ENCODE measurements at regions not wholly inside any gene's neighbourhood (a gene's known extent, or its start where the extent isn't known, plus 50 kb on each side); places are given as distances from the start of the nearest gene placed in this dataset.
A peak's percentile ranks its signal among the peaks of the same experiment; 100 is the strongest.

- Mint-ChIP-seq H3K36me3 (no peaks in the 10 kb centered on the region), H3K4me3 (no peak overlapping the region), H3K4me1 (peaks cover 17% of the 10 kb centered on the region), H3K27me3 (ENCODE audit: low read depth) (no peaks in the 10 kb centered on the region), H3K9me3 (no peaks in the 10 kb centered on the region), H3K27ac (no peak overlapping the region)
- ATAC-seq (peak; percentile 85), DNase-seq (ENCODE audit: low spot score) (peak; percentile 79)
- ChIA-PET POLR2A (no interaction called here), CTCF (interaction anchor here (1.1 to 1.7 kb wide), 5 partner anchors 9 to 162 kb away, joined by 3 to 7 read pairs (median 5); no protein-coding TSS in a partner anchor)
- TF ChIP-seq GABPB1 (CRISPR knock-in tag; IDR thresholded peaks at IDR 0.05) (no peak), CTCF (IDR thresholded peaks at IDR 0.05) (peak; percentile 66)
These were observed 71.5 kb upstream of the RPS23 start for GRCh38 chr5:82349652-82350051.

- H3K27me3 Mint-ChIP-seq (ENCODE audit: low read depth) = no peaks in the 10 kb centered on the region
- H3K4me3 Mint-ChIP-seq = no peak overlapping the region
- H3K4me1 Mint-ChIP-seq = peaks cover 17% of the 10 kb centered on the region
- ChIA-PET CTCF (interaction anchor here (1.1 to 1.3 kb wide), 2 partner anchors 9 to 37 kb away, joined by 3 to 5 read pairs; no protein-coding TSS in a partner anchor), POLR2A (no interaction called here)
- no peaks in the 10 kb centered on the region for H3K9me3 Mint-ChIP-seq
- no peak overlapping the region for H3K27ac Mint-ChIP-seq
- H3K36me3 Mint-ChIP-seq = no peaks in the 10 kb centered on the region
- ATAC-seq = no peak
- no peak for DNase-seq (ENCODE audit: low spot score)
- no peak for TF ChIP-seq TEAD1 (CRISPR knock-in tag; IDR thresholded peaks at IDR 0.05)
- TF ChIP-seq CDX4 (CRISPR knock-in tag; IDR thresholded peaks at IDR 0.05; ENCODE audit: borderline replicate concordance) = no peak
- TF ChIP-seq ZNF317 (CRISPR knock-in tag; IDR thresholded peaks at IDR 0.05; ENCODE audit: borderline replicate concordance, low read depth) = no peak
- no peak for TF ChIP-seq E2F4 (CRISPR knock-in tag; IDR thresholded peaks at IDR 0.05; ENCODE audit: borderline replicate concordance, low read depth)
- no peak for TF ChIP-seq ZSCAN18 (CRISPR knock-in tag; IDR thresholded peaks at IDR 0.05)
- no peak for TF ChIP-seq ZNF396 (CRISPR knock-in tag; IDR thresholded peaks at IDR 0.05; ENCODE audit: borderline replicate concordance)
- no peak for TF ChIP-seq IRF1 (CRISPR knock-in tag; IDR thresholded peaks at IDR 0.05)
- no peak for TF ChIP-seq TCF7 (CRISPR knock-in tag; IDR thresholded peaks at IDR 0.05; ENCODE audit: low read depth)
- no peak for TF ChIP-seq AFF4 (CRISPR knock-in tag; IDR thresholded peaks at IDR 0.05; ENCODE audit: borderline replicate concordance)
- TF ChIP-seq ERG (CRISPR knock-in tag; IDR thresholded peaks at IDR 0.05) = no peak
- no peak for TF ChIP-seq MXD4 (CRISPR knock-in tag; IDR thresholded peaks at IDR 0.05; ENCODE audit: borderline replicate concordance)
- TF ChIP-seq PREB (CRISPR knock-in tag; IDR thresholded peaks at IDR 0.05; ENCODE audit: borderline replicate concordance) = no peak
- TF ChIP-seq MAX (CRISPR knock-in tag; IDR thresholded peaks at IDR 0.05) = no peak
- TF ChIP-seq AR (CRISPR knock-in tag; IDR thresholded peaks at IDR 0.05) = no peak
- no peak for TF ChIP-seq ZNF219 (CRISPR knock-in tag; IDR thresholded peaks at IDR 0.05; ENCODE audit: borderline replicate concordance)
These were observed 70.8 kb upstream of the RPS23 start for GRCh38 chr5:82348784-82349425.
